Tibial nerve (tissue), 4 donors: ENCODE measurements at regions not wholly inside any gene's neighbourhood (a gene's known extent, or its start where the extent isn't known, plus 50 kb on each side); places are given as distances from the start of the nearest gene placed in this dataset.

Source experiments
- DNase-seq, 2 donors: peaks; one replicate each; pipeline ENCODE4 v3.0.0-alpha.2; 2019; ENCODE audit warnings: low spot score in 2 of 2
- H3K27ac ChIP-seq, 4 donors: fragments of 200-600 bp; sonication (generic) in 3 of 4; one replicate each; pipeline ENCODE4 v1.5.1; 2017 to 2019; ENCODE audit warnings: mild to moderate bottlenecking in 1 of 4
- H3K27me3 ChIP-seq, 2 donors: fragments of 200-600 bp; sonication (generic) in 1 of 2; one replicate each; pipeline versions ENCODE4 v1.5.1 to v1.6.0; 2017 to 2019
- H3K36me3 ChIP-seq, 3 donors: fragments of 200-600 bp; sonication (generic); one replicate each; pipeline ENCODE4 v1.5.1; 2018 to 2019
- H3K4me1 ChIP-seq, 4 donors: fragments of 200-600 bp; sonication (generic) in 3 of 4; one replicate each; pipeline ENCODE4 v1.5.1; 2017 to 2019
- H3K4me3 ChIP-seq, 4 donors: fragments of 200-600 bp; sonication (generic) in 3 of 4; one replicate each; pipeline ENCODE4 v1.5.1; 2017 to 2019; ENCODE audit warnings: mild to moderate bottlenecking in 1 of 4, moderate library complexity in 1 of 4
- H3K9me3 ChIP-seq, 4 donors: fragments of 200-600 bp; sonication (generic) in 3 of 4; one replicate each; pipeline ENCODE4 v1.5.1; 2017 to 2019
- EP300 ChIP-seq, 2 donors: sonication (generic); formaldehyde crosslinking; IDR thresholded peaks; one replicate each; pipeline ENCODE4 v1.6.1; 2017; ENCODE audit warnings: antibody characterized with exemption in 2 of 2, mild to moderate bottlenecking in 1 of 2
- POLR2A ChIP-seq, 2 donors: fragments of 450-650 bp; IDR thresholded peaks; one replicate each; pipeline ENCODE4 v1.6.1; 2017; ENCODE audit warnings: antibody characterized with exemption in 2 of 2, mild to moderate bottlenecking in 2 of 2, moderate library complexity in 2 of 2
- WGBS, 2 donors: methylation state at CpG; one replicate each; pipeline ENCODE4 v1.1.5; 2018; 5-methylcytosine and 5-hydroxymethylcytosine counted together
- TF ChIP-seq, protein P1 (sequence below), 5 experiments: fragments of 200-600 bp in 3 of 5; fragments of 450-650 bp in 2 of 5; sonication (generic) in 3 of 5; IDR thresholded peaks; one replicate each; pipeline ENCODE4 v1.5.1; 2016 to 2019; ENCODE audit warnings: antibody characterized with exemption in 5 of 5, mild to moderate bottlenecking in 3 of 5, moderate library complexity in 2 of 5

DNA sequence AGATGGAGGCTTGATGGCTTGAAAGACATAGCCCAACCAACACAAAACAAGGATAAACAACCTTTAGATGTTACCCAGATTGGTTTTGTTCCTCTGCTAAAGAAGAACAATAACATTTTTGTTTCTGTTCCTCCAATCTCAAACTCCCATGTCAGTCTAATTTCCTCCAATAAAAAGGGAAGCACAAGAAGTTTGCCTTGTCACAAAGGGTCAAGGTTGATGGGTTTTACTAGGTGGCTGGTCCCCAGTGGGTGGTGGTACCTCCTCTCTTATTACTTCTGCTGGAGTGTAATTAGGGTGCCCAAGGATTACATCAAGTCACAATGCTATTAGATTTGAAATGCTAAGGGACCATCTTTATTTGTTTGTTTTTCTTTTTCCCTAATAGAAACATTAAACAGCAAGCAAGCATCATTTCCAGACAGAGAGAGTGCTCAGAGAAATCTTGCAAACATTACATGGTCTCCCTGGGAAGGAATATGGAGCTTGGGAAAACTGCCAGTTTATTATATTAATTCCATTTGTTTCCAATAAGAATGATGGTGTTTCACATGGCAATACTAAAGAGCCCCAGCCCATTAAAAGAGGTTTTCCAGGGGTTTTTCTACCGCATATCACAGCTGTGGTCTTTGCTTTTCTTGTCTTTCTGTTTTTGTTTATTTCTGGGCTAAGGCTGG, 78.3 kb upstream of the AOAH start:
- Histone ChIP-seq H3K27ac (no peak overlapping the region), H3K9me3 (no peaks in the 10 kb centered on the region), H3K4me1 (no peaks in the 10 kb centered on the region), H3K4me3 (no peak overlapping the region), H3K27me3 (no peaks in the 10 kb centered on the region), H3K36me3 (no peaks in the 10 kb centered on the region)
- DNase-seq = no peak
- TF ChIP-seq EP300 (IDR thresholded peaks at IDR 0.05) (no peak), POLR2A (IDR thresholded peaks at IDR 0.05) (no peak)
- TF ChIP-seq, protein P1, sequence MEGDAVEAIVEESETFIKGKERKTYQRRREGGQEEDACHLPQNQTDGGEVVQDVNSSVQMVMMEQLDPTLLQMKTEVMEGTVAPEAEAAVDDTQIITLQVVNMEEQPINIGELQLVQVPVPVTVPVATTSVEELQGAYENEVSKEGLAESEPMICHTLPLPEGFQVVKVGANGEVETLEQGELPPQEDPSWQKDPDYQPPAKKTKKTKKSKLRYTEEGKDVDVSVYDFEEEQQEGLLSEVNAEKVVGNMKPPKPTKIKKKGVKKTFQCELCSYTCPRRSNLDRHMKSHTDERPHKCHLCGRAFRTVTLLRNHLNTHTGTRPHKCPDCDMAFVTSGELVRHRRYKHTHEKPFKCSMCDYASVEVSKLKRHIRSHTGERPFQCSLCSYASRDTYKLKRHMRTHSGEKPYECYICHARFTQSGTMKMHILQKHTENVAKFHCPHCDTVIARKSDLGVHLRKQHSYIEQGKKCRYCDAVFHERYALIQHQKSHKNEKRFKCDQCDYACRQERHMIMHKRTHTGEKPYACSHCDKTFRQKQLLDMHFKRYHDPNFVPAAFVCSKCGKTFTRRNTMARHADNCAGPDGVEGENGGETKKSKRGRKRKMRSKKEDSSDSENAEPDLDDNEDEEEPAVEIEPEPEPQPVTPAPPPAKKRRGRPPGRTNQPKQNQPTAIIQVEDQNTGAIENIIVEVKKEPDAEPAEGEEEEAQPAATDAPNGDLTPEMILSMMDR (IDR thresholded peaks at IDR 0.05) = no peak
- WGBS, 2 donors = 25 to 57% methylated on average over 1 of the region's 1 CpG

DNA sequence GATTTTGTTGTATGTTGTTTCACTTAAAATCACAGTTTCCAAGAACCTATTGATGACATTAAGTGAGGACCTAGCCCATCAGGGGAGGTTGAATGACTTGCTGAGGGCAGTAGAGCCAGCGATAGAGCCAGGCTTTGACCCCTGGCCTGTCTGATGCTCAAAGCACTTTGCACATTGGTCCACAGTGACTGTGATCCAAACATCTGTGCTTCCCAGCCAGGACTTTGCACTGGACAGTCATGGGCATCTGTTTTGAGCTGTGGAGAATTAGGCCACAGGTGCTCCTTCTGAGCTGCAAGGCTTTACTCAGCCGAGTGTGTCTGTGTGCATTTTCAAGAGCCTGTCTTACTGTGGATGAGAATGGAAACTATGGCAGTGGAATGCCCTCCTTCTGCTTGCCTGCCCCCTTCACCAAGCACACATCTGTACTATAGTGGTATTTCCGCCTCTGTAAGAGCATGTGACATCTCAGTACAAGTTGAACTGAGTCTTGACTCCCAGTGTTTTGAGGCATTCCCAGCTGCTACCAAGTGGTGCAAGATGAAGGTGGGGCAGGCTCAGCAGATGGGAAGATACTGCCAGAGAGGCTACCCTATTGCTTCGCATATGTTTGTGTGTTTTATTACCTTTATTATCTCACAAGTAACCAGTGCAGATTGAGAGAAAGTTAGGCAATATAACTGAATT, 72.7 kb upstream of the AOAH start:
- WGBS, 2 donors = 81 to 82% methylated on average over 4 of the region's 4 CpGs
- no peak overlapping the region for H3K4me3 ChIP-seq
- TF ChIP-seq, protein P1 (IDR thresholded peaks at IDR 0.05) = no peak
- TF ChIP-seq EP300 (IDR thresholded peaks at IDR 0.05) (no peak), POLR2A (IDR thresholded peaks at IDR 0.05) (no peak)
- no peaks in the 10 kb centered on the region for H3K9me3 ChIP-seq
- H3K27me3 ChIP-seq = no peaks in the 10 kb centered on the region
- H3K27ac ChIP-seq = no peak overlapping the region
- no peak for DNase-seq
- H3K36me3 ChIP-seq = no peaks in the 10 kb centered on the region
- no peaks in the 10 kb centered on the region for H3K4me1 ChIP-seq

DNA sequence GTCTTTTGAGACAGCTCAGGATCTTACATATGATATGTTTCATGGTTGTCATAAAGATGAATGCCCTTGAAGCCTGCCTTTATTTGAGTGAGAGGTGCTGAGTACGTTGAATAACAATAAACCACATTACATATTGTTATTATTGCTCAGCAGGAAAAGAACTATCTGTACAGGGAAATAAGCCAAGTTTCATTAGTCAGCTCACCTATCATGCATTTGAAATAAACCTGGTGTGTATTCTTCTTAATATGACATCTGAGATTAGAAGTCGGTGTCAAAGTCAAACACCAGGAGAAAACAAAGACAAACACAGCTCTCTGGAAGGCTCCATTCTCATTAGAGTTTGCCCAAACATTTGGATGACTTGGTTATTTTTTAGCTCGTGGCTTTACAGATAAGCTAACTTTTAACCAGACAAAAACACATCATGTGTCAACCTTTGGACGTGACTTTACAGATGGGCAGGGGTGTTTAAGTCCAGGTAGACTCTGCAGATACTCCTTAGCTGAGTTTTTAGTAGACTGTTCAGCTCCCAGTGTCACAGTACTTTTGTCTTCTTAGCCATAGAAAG, 71.2 kb upstream of the AOAH start:
- Histone ChIP-seq H3K27me3 (no peaks in the 10 kb centered on the region), H3K9me3 (no peaks in the 10 kb centered on the region), H3K4me1 (no peaks in the 10 kb centered on the region), H3K4me3 (no peak overlapping the region), H3K27ac (no peak overlapping the region), H3K36me3 (no peaks in the 10 kb centered on the region)
- TF ChIP-seq EP300 (IDR thresholded peaks at IDR 0.05) (no peak), POLR2A (IDR thresholded peaks at IDR 0.05) (no peak)
- TF ChIP-seq, protein P1 (IDR thresholded peaks at IDR 0.05) = no peak
- WGBS, 2 donors = 68 to 73% methylated on average over 4 of the region's 4 CpGs
- DNase-seq = no peak

DNA sequence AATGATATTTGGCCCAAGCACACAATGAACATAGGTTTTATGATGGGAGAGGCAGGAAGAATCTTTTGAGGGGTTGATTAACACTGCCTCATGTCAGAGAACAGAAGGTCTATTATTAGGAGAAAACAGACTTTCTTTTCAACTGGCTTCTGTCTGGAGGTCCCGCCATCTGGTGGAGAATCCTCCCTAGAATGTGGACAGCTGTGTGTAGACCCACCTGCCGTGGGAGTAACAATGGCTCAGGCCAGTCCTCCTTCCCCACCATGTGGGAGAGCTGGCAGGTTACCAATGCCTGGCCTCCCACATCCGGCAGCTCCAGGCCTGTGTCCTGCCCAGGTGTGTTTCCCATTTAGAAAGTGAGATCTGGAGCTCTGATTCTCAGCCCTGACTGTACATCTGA, 70.4 kb upstream of the AOAH start:
- Histone ChIP-seq H3K36me3 (no peaks in the 10 kb centered on the region), H3K27me3 (no peaks in the 10 kb centered on the region), H3K27ac (peak overlapping the region in 2 of 4 donors; percentile 31 to 45), H3K4me1 (no peaks in the 10 kb centered on the region), H3K4me3 (no peak overlapping the region), H3K9me3 (no peaks in the 10 kb centered on the region)
- TF ChIP-seq POLR2A (IDR thresholded peaks at IDR 0.05) (no peak), EP300 (IDR thresholded peaks at IDR 0.05) (no peak)
- TF ChIP-seq, protein P1 (IDR thresholded peaks at IDR 0.05) = no peak
- 19 to 27% methylated on average over 3 of the region's 3 CpGs for WGBS, 2 donors
- no peak for DNase-seq

DNA sequence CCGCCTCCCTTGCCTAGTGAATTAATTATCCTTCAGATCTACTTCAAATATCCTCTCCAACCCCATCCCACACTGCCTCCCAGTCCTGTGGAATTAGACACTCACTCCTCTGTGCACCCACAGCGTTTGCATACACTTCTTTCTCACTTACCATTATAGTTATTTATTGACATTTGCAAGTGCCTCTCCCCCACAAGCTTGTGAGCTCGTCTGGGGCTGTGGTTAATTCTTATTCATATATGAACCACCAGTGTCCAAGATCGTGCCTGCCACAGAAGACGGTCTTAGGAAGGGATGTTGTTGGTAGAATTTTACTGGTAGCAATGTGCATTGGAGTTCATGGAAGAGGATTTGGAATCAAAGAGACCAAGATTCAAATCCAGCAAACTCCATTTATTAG, 68.1 kb upstream of the AOAH start:
- Histone ChIP-seq H3K27me3 (no peaks in the 10 kb centered on the region), H3K36me3 (no peaks in the 10 kb centered on the region), H3K4me1 (no peaks in the 10 kb centered on the region), H3K9me3 (no peaks in the 10 kb centered on the region), H3K4me3 (no peak overlapping the region), H3K27ac (no peak overlapping the region)
- WGBS, 2 donors = 74 to 79% methylated on average over 5 of the region's 5 CpGs
- TF ChIP-seq EP300 (IDR thresholded peaks at IDR 0.05) (no peak), POLR2A (IDR thresholded peaks at IDR 0.05) (no peak)
- TF ChIP-seq, protein P1 (IDR thresholded peaks at IDR 0.05) = no peak
- DNase-seq = no peak
